Adrenal gland (tissue), 5 donors: ENCODE measurements at regions not wholly inside any gene's neighbourhood (a gene's known extent, or its start where the extent isn't known, plus 50 kb on each side); places are given as distances from the start of the nearest gene placed in this dataset.

Experiments
- POLR2A ChIP-seq, 2 donors: fragments of 450-650 bp; IDR thresholded peaks; one replicate each; pipeline ENCODE4 v1.6.1; 2017; ENCODE audit warnings: antibody characterized with exemption in 2 of 2, mild to moderate bottlenecking in 2 of 2, moderate library complexity in 1 of 2
- TF ChIP-seq, protein P1 (sequence below), 6 experiments: fragments of 450-650 bp in 4 of 6; fragments of 200-600 bp in 2 of 6; sonication (generic) in 1 of 6; IDR thresholded peaks; 1 replicate in 5 of 6; 2 replicates in 1 of 6; pipeline versions ENCODE4 v1.5.1 to v1.8.0; 2016 to 2021; ENCODE audit warnings: antibody characterized with exemption in 6 of 6, mild to moderate bottlenecking in 2 of 6, moderate library complexity in 1 of 6
- donor health status: DM: no; HTN: no; CAD: no.

DNA sequence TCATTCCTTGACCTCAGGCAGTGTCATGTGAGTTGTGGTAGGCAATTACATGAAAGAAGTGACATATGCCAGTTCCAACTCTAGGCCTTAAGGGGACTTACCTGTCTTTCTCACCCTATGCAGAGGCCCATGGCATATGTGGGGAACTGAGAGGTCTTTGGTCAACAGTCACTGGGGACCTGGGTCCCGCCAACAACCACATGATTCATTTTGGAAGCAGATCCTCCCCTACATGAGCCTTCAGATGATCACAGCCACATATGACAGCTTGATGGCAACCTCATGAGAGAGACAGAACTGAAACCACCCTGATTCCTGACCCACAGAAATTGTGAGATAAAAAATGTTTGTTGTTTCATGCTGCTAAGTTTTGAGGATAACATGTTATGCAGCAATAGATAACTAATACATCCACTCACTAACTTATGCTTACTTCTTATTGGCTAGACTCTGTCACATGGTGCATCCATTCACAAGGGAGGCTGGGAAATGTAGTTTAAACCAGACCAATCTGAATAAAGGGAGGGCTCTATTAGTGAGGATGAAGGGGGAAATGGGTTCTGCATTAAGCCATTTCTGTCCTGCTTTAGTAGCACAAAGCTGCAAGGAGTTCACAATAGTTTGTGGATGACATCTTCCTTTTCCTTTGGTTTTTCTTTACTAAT lies 298.2 kb downstream of the HAPSTR1 start:
- TF ChIP-seq, protein P1, sequence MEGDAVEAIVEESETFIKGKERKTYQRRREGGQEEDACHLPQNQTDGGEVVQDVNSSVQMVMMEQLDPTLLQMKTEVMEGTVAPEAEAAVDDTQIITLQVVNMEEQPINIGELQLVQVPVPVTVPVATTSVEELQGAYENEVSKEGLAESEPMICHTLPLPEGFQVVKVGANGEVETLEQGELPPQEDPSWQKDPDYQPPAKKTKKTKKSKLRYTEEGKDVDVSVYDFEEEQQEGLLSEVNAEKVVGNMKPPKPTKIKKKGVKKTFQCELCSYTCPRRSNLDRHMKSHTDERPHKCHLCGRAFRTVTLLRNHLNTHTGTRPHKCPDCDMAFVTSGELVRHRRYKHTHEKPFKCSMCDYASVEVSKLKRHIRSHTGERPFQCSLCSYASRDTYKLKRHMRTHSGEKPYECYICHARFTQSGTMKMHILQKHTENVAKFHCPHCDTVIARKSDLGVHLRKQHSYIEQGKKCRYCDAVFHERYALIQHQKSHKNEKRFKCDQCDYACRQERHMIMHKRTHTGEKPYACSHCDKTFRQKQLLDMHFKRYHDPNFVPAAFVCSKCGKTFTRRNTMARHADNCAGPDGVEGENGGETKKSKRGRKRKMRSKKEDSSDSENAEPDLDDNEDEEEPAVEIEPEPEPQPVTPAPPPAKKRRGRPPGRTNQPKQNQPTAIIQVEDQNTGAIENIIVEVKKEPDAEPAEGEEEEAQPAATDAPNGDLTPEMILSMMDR (IDR thresholded peaks at IDR 0.05), result no peak
- no peak for TF ChIP-seq POLR2A (IDR thresholded peaks at IDR 0.05)
